ENCODE measurements at regions not wholly inside any gene's neighbourhood (a gene's known extent, or its start where the extent isn't known, plus 50 kb on each side); places are given as distances from the start of the nearest gene placed in this dataset.
"Not testable (repeated sequence)": the region's sequence is repeated elsewhere in the genome, so short reads cannot be mapped to it uniquely, and the experiment has no call there.

DNA sequence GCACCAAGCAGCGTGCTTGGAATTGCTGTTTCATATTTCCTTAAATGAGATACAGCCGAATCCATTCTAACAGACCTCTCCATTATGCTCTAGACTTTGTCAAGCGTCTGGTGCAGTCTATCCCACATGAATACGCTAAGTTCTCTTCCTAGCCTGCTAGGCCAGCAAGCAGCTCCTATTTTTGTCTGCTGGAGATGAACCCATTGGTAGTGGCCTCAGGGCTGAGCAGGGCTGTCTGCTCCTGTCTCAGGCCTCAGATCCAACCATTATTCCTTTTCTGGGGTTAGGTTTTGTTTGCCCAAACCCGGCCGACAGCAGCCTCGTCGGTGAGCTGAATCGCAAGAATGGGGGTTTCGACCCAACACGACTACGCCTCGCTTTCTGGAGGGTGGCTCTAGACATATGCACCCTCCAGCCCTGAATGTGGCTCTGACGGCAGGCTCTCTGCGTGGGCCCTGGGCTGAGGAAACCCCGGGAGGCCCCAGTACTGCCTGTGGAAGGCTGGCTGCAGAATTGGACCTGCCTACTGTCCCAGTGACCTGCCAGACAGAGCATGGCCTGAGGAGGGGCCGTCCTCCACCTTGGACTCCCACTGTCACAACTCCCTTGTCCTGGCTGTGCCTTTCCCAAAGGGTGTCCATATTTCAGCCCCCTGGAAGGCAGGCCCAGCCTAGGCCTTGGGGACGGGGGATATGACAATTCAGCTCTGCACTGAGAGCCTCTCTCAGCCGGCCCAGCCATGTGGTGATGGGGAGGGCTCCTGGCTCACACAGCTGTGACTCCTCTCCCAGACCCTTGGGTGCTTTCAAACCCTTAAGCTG is 267.9 kb upstream of the TCERG1L start:
- Mint-ChIP-seq H3K4me3 (no peak overlapping the region), H3K36me3 (ENCODE audit: insufficient read depth) (no peaks in the 10 kb centered on the region), H3K4me1 (no peaks in the 10 kb centered on the region), H3K27me3 (no peaks in the 10 kb centered on the region), H3K9me3 (no peaks in the 10 kb centered on the region), H3K27ac (ENCODE audit: low read depth) (no peak overlapping the region)
- ATAC-seq (replicated peaks; ENCODE audit: extremely low read depth, poor library complexity, severe bottlenecking) (no peak), DNase-seq (ENCODE audit: low spot score in 2 of 2) (peak in 1 of 2 donors; percentile 8)

DNA sequence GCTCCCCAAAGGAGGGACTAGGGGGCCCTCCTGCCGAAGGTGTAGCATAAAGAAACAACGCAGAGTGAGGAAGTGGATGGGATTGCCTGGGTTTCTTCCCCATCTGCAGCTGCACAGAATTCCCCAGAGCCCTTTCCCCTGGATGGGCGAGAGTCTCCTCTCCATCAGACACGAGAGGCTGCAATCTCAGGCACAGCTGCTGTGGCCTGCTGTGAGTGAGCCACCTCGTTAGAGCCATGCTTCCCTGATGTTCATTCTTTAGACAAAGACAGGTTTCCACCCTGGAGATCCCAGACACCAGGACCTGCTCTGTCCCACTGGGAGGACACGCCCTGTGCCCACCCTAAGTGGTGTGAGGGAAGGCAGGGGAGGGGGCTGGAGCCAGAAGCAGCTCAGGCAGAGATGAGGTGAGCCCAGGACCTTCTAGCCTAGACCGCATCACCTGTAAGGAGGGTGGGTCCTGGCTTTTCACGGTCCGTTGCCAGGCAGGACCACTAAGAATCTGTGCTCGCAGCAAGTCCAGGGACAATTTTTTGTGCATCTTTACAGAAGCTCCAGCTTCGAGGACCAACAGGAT is 268.6 kb upstream of the TCERG1L start:
- H3K27me3 Mint-ChIP-seq, result peaks cover 1% of the 10 kb centered on the region
- ATAC-seq (replicated peaks; ENCODE audit: extremely low read depth, poor library complexity, severe bottlenecking) (no peak), DNase-seq (ENCODE audit: low spot score in 2 of 2) (no peak)
- H3K4me1 Mint-ChIP-seq, result no peaks in the 10 kb centered on the region
- H3K9me3 Mint-ChIP-seq, result no peaks in the 10 kb centered on the region
- no peak overlapping the region for H3K27ac Mint-ChIP-seq (ENCODE audit: low read depth)
- H3K36me3 Mint-ChIP-seq (ENCODE audit: insufficient read depth), result no peaks in the 10 kb centered on the region
- no peak overlapping the region for H3K4me3 Mint-ChIP-seq

DNA sequence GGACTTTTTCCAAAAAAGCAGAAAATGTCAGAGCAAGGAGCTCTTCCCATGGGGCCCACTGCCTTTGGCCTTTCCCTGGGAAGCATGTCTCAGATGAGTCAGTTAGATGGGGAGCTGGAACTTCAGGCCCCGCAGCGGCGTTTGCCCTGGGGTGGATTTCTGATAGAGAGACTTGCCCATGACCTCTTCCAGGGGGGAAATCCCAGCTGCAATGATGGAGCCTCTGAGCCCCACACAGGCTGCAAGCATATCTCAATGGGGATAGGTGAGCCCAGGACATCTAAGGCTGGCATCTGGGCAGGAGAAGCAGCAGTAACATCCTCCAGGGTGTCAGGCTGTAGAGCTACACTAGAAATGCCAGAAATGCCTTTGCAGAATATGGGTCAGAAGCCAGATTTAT is 269.2 kb upstream of the TCERG1L start:
- ATAC-seq (replicated peaks; ENCODE audit: extremely low read depth, poor library complexity, severe bottlenecking) (no peak), DNase-seq (ENCODE audit: low spot score in 2 of 2) (no peak)
- Mint-ChIP-seq H3K36me3 (ENCODE audit: insufficient read depth) (no peaks in the 10 kb centered on the region), H3K27me3 (peaks cover 7% of the 10 kb centered on the region), H3K4me1 (no peaks in the 10 kb centered on the region), H3K4me3 (no peak overlapping the region), H3K27ac (ENCODE audit: low read depth) (no peak overlapping the region), H3K9me3 (peaks cover 4% of the 10 kb centered on the region)

DNA sequence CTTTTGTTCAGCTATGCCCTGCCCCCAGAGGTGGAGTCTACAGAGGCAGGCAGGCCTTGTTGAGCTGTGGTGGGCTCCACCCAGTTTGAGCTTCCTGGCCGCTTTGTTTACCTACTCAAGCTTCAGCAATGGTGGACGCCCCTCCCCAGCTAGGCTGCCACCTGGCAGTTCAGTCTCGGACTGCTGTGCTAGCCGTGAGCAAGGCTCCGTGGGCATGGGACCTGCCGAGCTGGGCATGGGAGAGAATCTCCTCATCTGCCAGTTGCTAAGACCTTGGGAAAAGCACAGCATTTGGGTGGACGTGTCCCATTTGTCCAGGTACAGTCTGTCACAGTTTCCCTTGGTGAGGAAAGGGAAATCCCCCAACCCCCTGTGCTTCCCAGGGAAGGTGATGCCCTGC is 270.0 kb upstream of the TCERG1L start:
- ATAC-seq (replicated peaks; ENCODE audit: extremely low read depth, poor library complexity, severe bottlenecking); H3K4me1 Mint-ChIP-seq; H3K27ac Mint-ChIP-seq (ENCODE audit: low read depth); H3K9me3 Mint-ChIP-seq; H3K4me3 Mint-ChIP-seq; H3K27me3 Mint-ChIP-seq; H3K36me3 Mint-ChIP-seq (ENCODE audit: insufficient read depth): not testable (repeated sequence)
- peak in 1 of 2 donors; percentile 4 for DNase-seq (ENCODE audit: low spot score in 2 of 2)

DNA sequence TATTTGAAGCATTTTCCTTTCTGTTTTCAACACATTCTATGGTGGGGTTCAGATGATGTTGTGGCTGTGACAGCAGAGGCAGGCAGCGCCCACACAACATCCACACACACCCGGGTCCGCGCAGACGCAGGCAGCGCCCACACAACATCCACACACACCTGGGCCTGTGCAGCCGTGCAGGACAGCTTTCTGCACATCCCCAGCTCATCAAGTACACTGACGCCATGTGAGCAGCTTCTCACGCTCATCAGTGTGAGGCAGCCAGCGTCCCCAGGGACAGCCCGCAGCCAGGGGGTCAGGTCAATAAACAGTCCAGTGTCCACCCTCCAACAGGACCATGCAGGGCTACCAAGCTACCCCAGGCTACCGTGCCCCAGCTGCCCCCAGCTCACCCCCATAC is 272.8 kb upstream of the TCERG1L start:
- peaks cover 10% of the 10 kb centered on the region for H3K27me3 Mint-ChIP-seq
- peaks cover 11% of the 10 kb centered on the region for H3K9me3 Mint-ChIP-seq
- peak in 1 of 2 donors; percentile 11 for DNase-seq (ENCODE audit: low spot score in 2 of 2)
- no peaks in the 10 kb centered on the region for H3K4me1 Mint-ChIP-seq
- H3K27ac Mint-ChIP-seq (ENCODE audit: low read depth), result no peak overlapping the region
- no peak overlapping the region for H3K4me3 Mint-ChIP-seq
- ATAC-seq (replicated peaks; ENCODE audit: extremely low read depth, poor library complexity, severe bottlenecking), result no peak
- no peaks in the 10 kb centered on the region for H3K36me3 Mint-ChIP-seq (ENCODE audit: insufficient read depth)

DNA sequence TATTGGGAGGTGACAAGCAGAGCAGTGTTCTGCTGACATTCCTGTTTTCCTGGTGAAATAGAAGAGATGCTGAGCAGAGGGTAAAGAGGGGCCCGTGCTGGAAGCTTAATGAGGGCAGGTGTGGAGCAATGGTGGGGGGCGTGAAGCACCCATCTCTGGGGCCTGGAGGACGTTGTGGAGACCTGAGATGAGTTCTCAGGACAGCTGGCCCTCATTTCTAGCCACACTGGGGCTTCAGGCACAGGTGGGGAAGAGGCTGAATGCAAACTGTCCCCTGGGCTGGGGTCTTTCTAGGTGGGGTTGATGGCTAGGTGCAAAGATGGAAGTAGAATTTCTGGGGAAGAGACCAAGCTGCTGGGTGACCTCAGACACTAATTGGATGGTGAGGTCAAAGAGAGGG is 274.2 kb upstream of the TCERG1L start:
- H3K27ac Mint-ChIP-seq (ENCODE audit: low read depth), result no peak overlapping the region
- ATAC-seq (replicated peaks; ENCODE audit: extremely low read depth, poor library complexity, severe bottlenecking), result no peak
- H3K4me3 Mint-ChIP-seq, result no peak overlapping the region
- no peaks in the 10 kb centered on the region for H3K36me3 Mint-ChIP-seq (ENCODE audit: insufficient read depth)
- peaks cover 10% of the 10 kb centered on the region for H3K27me3 Mint-ChIP-seq
- peaks cover 11% of the 10 kb centered on the region for H3K9me3 Mint-ChIP-seq
- no peak for DNase-seq (ENCODE audit: low spot score in 2 of 2)
- no peaks in the 10 kb centered on the region for H3K4me1 Mint-ChIP-seq

DNA sequence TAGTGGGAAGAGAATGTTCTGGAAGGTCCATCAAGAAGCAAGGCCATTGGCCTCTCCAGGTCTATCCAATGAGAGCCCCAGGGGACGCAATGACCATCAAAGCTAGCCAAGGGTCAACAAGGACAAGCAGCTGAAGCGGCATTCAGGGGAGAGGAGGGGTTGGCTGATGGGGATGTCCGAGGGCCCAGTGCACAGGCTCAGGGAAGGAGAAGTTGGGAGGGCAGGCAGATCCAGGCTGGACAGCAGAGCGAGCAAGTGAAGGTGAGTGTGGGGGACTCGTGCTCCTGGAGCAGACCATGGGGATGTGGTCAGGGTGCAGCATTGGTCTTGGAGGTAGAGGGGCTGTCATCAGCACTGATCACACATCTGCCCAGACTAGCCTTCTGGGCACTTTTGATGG is 275.4 kb upstream of the TCERG1L start:
- Mint-ChIP-seq H3K9me3 (peaks cover 13% of the 10 kb centered on the region), H3K4me3 (no peak overlapping the region), H3K36me3 (ENCODE audit: insufficient read depth) (no peaks in the 10 kb centered on the region), H3K4me1 (no peaks in the 10 kb centered on the region), H3K27me3 (peaks cover 10% of the 10 kb centered on the region), H3K27ac (ENCODE audit: low read depth) (no peak overlapping the region)
- no peak for ATAC-seq (replicated peaks; ENCODE audit: extremely low read depth, poor library complexity, severe bottlenecking)
- DNase-seq (ENCODE audit: low spot score in 2 of 2), result no peak

DNA sequence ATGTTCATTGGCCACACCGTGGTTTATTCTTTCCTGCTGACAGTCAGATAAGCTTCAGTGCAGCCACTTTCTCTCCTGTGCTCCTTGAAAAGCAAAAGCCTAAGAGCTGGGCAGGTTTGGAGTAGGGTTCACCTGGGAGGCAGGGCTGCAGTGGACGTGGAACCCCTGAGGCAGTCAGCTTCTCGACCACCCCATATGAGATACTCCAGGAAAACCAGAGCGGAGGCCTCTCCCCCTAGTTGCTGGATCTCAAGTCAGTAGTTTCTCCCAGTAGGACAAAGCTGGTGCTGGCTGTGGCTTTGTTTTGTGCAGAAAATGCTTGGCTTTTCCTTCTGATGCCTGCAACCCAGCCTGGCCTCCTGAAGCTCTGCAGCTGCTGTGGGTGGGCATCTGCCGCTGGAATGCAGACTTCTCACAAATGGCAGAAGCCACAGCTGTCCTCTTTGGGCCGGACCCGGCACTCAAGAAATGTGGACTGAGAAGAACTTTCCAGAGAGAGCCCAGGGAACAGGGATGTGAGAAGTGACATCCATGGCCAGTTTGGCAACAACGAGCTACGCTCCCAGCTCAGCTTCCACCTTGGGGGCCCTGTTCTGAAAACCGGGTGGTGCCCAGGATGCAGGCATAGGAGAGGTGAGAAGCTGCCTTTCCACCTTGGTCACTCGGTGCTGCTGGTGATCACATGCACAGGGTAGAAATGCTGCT is 276.6 kb upstream of the TCERG1L start:
- ATAC-seq (replicated peaks; ENCODE audit: extremely low read depth, poor library complexity, severe bottlenecking) (no peak), DNase-seq (ENCODE audit: low spot score in 2 of 2) (no peak)
- no peak overlapping the region for H3K27ac Mint-ChIP-seq (ENCODE audit: low read depth)
- H3K9me3 Mint-ChIP-seq, result peaks cover 16% of the 10 kb centered on the region
- no peaks in the 10 kb centered on the region for H3K4me1 Mint-ChIP-seq
- peaks cover 10% of the 10 kb centered on the region for H3K27me3 Mint-ChIP-seq
- no peaks in the 10 kb centered on the region for H3K36me3 Mint-ChIP-seq (ENCODE audit: insufficient read depth)
- no peak overlapping the region for H3K4me3 Mint-ChIP-seq

DNA sequence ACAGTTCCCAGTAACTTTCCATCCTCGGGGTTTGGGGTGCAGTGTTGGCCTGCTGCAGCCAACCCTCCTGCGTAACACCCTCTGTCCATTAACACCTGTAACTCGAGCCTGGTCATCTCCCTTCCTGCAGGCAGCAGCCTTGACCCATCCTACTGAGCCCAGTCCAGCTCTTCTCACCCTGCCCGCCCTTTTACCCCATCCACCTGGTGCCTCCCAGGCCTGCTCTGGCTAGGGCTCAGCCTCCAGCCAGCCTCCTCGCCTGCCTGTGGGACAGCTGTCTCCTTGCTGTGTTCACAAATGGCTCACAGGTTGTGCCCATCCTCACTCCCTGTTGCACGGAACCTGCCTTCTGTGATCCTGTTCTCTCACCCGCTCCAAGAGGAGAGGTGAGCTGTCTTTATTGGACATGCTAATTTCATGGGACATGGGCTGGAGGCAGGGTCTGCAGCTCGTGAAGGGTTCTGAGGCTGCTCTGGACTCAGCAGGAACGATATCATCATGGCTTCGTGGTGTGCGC is 277.2 kb upstream of the TCERG1L start:
- Mint-ChIP-seq H3K4me1 (no peaks in the 10 kb centered on the region), H3K9me3 (peaks cover 16% of the 10 kb centered on the region), H3K36me3 (ENCODE audit: insufficient read depth) (no peaks in the 10 kb centered on the region), H3K27me3 (peaks cover 10% of the 10 kb centered on the region), H3K4me3 (no peak overlapping the region), H3K27ac (ENCODE audit: low read depth) (no peak overlapping the region)
- ATAC-seq (replicated peaks; ENCODE audit: extremely low read depth, poor library complexity, severe bottlenecking) (no peak), DNase-seq (ENCODE audit: low spot score in 2 of 2) (no peak)

DNA sequence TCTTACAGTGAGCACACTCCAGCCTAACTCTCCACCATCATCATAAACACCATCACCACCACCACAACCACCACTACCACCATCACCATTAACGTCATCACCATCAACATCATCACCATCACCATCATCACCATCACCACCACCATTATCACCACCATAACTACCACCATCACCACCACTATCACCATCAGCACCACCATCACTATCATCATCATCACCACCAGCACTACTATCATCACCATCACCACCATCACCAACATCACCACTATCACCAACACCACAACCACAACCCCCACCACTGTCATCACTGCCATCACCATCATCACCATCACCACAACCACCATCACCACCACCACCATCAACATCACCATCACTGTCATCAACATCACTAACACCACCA is 279.0 kb upstream of the TCERG1L start:
- ATAC-seq (replicated peaks; ENCODE audit: extremely low read depth, poor library complexity, severe bottlenecking) (no peak), DNase-seq (ENCODE audit: low spot score in 2 of 2) (no peak)
- H3K9me3 Mint-ChIP-seq, result peaks cover 14% of the 10 kb centered on the region
- H3K4me1 Mint-ChIP-seq, result no peaks in the 10 kb centered on the region
- no peaks in the 10 kb centered on the region for H3K36me3 Mint-ChIP-seq (ENCODE audit: insufficient read depth)
- peaks cover 4% of the 10 kb centered on the region for H3K27me3 Mint-ChIP-seq
- no peak overlapping the region for H3K27ac Mint-ChIP-seq (ENCODE audit: low read depth)
- H3K4me3 Mint-ChIP-seq, result no peak overlapping the region

DNA sequence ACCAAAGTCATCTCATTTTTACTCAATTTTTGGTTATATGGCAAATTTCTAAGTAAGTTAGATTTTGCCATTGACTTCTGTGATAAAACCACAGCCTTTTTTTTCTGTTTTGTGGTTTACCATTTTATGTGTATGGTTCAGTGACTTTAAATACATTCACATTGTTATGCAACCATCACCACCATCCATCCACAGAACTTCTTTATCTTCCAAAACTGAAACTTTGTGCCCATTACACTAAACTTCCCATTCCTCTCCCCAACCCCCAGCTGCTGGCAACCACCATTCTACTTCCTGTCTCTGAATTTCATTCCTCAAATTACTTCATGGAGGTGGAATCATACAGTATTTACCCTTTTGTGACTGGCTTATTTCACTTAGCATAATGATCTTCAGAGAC is 280.4 kb upstream of the TCERG1L start:
- Mint-ChIP-seq H3K9me3 (peaks cover 5% of the 10 kb centered on the region), H3K4me3 (no peak overlapping the region), H3K27ac (ENCODE audit: low read depth) (no peak overlapping the region), H3K27me3 (no peaks in the 10 kb centered on the region), H3K36me3 (ENCODE audit: insufficient read depth) (no peaks in the 10 kb centered on the region), H3K4me1 (no peaks in the 10 kb centered on the region)
- ATAC-seq (replicated peaks; ENCODE audit: extremely low read depth, poor library complexity, severe bottlenecking) (no peak), DNase-seq (ENCODE audit: low spot score in 2 of 2) (no peak)

DNA sequence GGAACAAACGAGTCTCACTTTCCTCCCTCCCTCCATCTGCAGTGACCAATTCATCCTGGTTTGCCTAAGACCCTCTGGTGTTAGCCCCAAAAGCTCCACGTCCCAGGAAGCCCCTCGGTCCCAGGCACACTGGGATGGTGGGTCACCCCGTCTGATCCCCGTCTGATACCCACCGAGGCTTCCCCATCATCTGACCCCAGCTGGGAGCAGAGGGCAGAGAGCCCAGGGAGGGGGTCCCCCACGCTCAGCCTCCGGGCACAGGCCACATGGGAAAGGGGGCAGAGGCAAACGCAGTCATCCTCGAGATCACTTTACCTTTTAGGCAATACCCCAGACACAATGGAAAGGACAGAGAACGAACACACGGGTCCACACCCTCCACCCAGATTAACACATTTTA is 291.6 kb upstream of the PPP2R2D start:
- Mint-ChIP-seq H3K9me3 (peaks cover 10% of the 10 kb centered on the region), H3K27me3 (peaks cover 9% of the 10 kb centered on the region), H3K27ac (ENCODE audit: low read depth) (no peak overlapping the region), H3K36me3 (ENCODE audit: insufficient read depth) (no peaks in the 10 kb centered on the region), H3K4me3 (no peak overlapping the region), H3K4me1 (no peaks in the 10 kb centered on the region)
- no peak for DNase-seq (ENCODE audit: low spot score in 2 of 2)
- no peak for ATAC-seq (replicated peaks; ENCODE audit: extremely low read depth, poor library complexity, severe bottlenecking)

DNA sequence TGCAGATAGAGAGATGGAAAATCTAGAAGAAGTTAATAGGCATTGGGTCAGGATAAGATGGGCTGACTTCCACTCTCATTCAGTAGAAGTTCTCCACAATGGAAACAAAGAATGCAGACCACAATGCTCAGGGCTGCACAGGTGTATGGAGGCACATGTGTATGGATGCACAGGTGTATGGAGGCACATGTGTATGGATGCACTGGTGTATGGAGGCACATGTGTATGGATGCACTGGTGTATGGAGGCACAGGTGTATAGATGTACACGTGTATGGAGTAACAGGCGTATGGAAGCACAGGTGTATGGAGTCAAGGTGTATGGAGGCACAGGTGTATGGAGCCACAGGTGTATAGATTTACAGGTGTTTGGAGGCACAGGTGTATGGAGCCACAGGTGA is 285.7 kb upstream of the PPP2R2D start:
- H3K27ac Mint-ChIP-seq (ENCODE audit: low read depth), result no peak overlapping the region
- no peaks in the 10 kb centered on the region for H3K36me3 Mint-ChIP-seq (ENCODE audit: insufficient read depth)
- H3K4me1 Mint-ChIP-seq, result no peaks in the 10 kb centered on the region
- ATAC-seq (replicated peaks; ENCODE audit: extremely low read depth, poor library complexity, severe bottlenecking) (no peak), DNase-seq (ENCODE audit: low spot score in 2 of 2) (no peak)
- H3K4me3 Mint-ChIP-seq, result no peak overlapping the region
- peaks cover 5% of the 10 kb centered on the region for H3K9me3 Mint-ChIP-seq
- peaks cover 17% of the 10 kb centered on the region for H3K27me3 Mint-ChIP-seq
